ENCODE measurements at regions not wholly inside any gene's neighbourhood (a gene's known extent, or its start where the extent isn't known, plus 50 kb on each side); places are given as distances from the start of the nearest gene placed in this dataset.
A peak's percentile ranks its signal among the peaks of the same experiment; 100 is the strongest.

DNA sequence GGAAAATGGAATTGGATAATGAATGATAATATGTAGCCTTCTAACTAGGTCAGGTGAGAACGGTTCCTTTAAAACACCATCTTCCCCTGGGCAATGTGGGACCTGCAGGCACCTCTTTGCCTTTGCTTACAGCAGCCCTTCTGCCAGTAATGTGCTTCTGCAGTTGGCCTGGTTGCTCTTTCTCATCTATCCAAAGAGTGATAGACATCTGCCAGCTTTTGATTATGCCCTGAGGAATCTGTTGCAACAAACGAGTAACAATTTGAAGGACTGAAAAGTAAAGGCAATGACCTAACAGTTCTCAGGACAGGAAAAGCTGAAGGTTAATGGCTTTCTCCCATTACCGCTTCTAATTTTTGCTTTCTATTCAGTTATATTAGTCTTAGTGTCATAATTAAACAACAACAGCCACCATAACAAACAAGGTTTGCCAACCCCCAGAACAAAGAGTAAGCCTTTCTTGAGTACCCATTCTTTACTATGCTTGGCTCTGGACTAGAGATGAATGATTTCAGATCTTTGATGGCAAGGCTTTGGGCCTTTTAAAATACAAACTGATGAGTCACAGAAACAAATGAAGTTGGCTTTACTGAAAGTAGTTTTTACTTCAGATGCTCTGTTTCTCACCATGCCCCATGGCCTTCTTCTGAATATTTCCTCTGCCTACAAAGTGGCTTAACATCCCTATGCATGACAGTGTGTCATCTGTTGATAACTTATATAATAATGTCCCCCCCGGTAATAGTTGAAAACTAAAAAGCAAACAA lies 76.1 kb upstream of the KRR1 start:
- no peak for DNase-seq

DNA sequence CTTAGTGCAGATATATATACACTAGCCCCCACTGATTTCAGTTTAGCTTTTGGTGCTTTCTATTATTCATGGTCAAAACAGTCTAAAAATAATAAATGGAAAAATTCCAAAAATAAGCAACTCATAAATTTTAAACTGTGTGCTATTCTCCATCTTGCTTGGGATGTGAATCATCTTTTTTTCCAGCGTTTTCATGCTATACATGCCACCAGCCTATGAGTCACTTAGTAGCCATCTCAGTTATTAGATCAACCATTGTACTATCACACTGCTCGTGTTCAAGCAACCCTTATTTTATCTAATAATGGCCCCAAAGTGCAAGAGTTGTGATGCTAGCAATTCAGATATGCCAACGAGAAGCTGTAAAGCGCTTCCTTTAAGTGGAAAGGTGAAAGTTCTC lies 73.9 kb upstream of the KRR1 start:
- peak; percentile 96 for DNase-seq

DNA sequence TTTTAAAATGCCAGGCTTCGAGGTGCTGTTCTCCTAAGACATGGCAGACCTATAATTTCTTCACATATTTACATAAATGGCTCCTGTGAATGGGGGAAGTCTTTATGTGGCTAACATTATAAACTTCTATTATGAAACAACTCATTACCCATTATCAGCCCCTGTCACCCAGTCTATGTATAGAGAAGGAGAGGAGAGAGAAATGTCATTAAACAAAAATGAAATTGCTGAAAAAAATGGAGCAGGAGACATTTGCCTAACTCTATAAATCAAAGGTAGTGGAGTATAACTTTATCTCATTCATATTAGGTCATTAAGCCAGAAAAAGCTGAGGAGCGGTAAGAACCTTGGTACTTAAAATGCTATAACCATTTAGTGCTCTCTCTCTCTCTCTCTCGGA lies 71.9 kb upstream of the KRR1 start:
- no peak for DNase-seq

DNA sequence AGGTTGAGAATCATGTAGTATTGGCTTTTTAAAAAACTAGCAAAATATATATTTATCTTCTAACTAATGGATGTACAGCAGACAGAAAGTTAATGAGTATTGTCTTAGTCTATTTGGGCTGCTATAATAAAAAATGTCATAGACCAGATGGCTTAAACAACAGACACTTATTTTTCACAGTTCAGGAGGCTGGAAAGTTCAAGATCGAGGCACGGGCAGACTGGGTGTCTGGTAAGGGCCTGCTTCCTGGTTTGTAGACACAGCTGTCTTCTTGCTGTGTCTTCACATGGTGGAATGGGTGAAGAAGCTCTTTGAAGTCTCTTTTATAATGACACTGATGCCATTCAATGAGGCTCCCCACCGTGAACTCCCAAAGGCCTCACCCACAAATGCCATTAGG lies 70.1 kb upstream of the KRR1 start:
- DNase-seq = no peak

DNA sequence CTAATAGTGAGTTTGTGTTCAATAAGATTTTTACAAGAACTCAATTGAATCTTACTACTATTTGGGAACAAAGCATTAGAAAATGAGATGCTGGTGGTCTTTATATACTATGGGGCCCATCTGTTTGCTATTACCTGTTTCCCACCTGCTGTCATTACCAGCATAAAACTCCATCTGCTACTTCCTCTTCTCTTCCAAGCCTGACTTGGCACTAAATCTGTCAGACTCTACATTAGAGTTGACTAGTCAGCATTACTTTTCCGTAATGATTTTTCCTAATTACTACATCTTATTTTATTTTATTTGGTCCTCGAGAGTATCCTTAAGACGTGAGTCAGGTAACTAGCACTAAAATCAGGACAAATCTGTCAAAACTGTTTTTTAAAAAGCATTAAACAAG lies 68.1 kb upstream of the KRR1 start:
- no peak for DNase-seq

DNA sequence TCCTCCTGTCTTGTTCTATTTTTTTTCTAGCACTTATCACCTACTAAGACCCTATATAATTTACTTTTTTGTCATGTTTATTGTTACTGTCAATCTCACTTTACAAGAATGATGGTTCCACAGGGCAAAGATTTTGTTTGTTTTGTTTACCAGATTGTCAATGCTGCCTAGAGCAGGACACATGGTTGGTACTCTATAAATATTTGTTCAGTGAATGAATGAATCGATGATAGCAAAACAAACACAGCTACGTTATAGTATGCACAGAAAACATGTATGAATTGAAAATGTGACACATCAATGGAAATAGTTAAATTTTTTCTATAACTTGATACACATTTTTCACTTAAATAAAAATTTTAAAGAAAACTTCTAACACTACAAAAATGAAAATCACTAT lies 67.1 kb upstream of the KRR1 start:
- no peak for DNase-seq

DNA sequence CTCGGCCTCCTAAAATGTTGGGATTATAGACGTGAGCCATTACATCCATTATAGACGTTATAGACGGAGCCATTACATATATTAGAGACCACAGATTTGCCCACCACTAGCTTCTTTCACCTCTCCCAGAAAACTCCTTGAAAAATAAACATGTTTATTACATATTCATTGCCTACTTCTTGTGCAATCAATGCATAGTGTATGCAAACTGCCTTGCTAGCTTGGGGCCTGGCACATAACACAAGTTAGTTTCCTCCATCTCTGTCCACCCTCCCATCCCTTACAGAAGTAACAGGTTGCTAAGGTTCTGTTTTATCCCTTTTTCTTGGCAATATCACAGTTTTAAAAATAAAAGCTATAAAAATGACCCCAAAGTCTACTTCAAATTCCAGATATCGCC lies 66.4 kb upstream of the KRR1 start:
- no peak for DNase-seq

DNA sequence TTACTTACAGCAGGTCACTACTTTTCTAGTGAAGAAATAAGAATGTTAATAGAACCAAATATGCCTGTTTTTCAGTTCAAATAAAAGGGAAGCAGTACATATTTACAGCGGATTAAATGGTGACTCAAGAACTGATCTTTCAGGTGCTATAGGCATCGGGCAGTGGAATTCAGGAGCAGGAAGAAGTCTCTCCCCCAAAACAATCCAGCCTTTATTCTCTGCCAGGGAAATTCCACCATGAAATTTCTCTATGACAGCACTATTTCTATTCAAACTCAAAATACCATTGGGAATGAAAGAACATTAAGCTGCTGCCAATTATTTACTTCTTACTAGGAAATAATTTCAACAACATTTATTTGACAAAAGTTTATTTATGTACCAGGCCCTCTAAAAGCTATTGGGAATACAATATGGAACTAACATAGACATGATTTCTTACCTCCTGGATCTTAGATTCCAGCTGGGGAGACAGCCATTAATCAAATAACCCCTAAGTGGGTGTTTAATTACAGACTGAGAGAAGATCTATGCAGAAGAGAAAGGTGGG lies 60.3 kb upstream of the KRR1 start:
- DNase-seq = no peak

DNA sequence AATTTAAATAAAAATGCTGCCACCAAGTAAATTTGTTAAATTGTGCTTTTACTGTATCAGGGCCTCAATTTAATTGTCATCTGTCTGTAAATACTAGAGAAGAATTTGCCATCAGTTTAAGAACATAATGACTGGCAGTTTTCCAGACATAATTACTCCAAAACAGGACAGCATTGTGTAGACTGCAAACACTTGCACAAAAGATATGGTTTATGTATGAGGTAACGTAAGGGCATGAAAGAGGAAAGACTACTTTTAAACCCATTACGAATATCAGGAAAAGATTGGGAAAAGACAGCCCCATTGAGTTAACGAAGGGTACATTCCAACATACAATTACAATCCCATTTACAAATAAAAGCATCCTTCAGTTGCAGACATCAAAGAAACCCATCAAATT lies 59.8 kb upstream of the KRR1 start:
- DNase-seq = no peak

DNA sequence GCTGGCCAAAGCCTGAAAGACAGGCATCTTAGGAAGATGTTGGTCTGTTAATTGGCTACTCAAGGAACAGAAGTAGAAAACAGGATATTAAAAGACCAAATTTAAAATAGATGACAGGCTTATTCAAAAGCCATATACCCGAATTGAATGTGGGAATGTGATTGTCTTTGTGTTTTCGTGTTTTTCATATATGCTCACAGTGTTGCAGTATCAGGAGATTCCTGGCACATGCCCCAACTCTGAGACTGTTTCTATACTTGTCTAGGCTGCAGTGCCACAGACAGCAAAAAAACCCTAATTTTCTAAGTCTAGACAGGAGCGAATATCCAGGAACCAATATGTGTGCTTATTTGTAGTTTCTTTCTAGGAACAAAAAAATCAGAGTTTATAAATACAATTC lies 57.4 kb upstream of the KRR1 start:
- DNase-seq = no peak

DNA sequence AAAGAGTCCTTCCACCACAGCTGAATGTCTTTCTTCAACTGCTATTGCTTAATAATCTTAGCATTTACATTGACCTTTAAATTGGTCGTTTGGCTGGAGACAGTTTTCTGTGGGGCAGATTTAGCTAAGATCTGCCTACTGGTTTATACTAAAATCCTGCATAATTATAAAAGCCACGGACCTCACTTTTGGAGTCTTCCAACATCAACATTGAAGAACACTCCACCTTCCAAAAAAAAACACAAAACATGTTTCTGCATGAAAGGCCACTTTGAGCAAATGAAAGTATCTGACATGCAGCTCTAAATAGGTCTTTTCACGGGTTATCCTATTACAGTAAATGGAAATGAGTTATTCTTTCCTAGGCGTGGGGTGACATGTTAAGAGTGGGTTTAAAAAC lies 57.0 kb upstream of the KRR1 start:
- no peak for DNase-seq

DNA sequence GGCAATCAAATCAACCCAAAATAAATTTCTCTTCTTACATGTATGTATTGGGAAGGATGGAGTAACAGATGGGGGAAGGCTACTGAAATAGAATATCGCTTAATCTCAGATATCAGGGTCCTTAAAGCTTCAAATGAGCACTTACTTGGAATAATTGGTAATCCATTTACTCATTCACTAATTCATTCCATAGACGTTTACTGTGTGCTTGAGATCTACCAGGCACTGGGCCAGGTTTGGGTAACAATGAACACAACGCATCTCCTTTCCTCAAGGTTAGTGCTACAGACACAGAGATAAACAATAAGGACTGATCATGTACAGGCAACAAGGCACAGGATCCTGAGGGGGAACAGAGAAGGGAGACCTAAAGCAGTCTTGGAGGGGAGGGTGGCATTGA lies 54.4 kb upstream of the KRR1 start:
- no peak for DNase-seq

DNA sequence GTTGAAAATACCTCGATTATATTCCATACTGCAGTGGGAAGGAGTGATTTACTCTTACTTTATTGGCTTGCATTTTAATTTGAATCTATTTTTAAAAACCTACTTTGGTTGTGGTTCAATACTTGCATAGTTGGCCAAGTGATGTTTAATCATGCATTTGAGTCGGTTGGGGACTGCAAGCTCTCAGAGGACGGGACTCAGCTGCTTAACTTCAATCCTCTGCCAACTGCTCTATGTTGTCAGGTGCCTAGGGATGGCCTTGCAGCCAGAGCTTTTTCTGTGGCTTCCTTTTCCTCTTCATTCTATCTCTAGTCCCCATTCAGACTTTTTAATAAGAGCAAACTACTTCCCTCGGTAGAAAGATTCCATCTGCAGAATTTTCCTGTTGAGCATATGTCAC lies 53.4 kb upstream of the KRR1 start:
- no peak for DNase-seq

DNA sequence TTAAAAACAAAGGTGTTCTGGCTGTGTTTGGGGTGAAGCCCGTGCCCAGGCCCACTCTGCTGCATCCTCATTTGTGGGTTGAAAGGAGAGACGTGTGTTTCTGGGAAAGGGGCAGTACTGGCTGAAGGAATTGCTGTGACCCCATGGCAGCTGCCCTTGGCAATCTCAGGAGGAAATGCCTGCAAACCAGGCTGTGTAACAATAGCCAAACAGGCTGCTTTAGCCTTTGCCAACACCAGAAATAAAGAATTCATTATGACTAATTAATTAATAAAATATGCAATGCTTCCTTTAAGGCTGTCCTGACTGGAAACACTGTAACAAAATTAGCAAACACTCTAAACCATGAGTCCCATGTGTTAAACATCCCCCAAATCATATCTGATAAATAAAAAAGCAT lies 53.0 kb upstream of the KRR1 start:
- peak; percentile 21 for DNase-seq

DNA sequence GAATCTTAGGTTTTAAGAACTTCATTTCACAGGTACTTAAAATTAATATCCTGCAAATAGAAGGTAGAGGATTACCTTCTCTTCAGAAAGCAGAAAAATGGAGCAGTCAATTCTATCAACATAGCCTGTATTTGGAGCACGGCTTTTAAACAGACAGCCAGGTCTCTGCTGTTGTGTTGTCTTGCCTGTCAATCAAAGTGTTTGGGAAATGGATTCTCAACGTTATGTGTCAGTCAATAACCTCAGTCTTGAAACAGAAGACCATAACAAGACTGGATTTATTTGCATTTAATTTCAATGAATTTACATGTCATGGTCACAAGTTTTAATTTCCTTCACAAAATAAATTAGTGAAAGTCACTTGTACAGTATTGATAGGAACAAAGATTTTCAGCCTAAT lies 51.9 kb upstream of the KRR1 start:
- DNase-seq = no peak

DNA sequence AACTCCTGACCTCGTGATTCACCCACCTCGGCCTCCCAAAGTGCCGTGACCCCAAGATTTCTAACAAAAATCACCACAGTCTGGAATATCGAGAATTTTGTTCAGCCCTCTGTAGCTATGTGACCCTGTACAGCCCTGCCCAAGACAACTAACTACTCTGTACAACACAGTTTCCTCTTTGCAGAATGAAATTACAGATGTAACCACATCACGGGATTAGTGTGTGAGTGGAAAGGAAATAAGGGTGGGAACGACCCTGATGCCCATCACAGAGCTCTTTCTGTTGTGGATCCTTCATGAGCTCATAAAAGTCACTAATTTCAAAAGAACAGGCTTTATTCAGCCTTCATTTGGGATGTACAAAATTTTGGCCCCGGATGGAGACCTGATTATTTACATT lies 50.5 kb upstream of the KRR1 start:
- no peak for DNase-seq
